ENCODE measurements at regions not wholly inside any gene's neighbourhood (a gene's known extent, or its start where the extent isn't known, plus 50 kb on each side); places are given as distances from the start of the nearest gene placed in this dataset.

DNA sequence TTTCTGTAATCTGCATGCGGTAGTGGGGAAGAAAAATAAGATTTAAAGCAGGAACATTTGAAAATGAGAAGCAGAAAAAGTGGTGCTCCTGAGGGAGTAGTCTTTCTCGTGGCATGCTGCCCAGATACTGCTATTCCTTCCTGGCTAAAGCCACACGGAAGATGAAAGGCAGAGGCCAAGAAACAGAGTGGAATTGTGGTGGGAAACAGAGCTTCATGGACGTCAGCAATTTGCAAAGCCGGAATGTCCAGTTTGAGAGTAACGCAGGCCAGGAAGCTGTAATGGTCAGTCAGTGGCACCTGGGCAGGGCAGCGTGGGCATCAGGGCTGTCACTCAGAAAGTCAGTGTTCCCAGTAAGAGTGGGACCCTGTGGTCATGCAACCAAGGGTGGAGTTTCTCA is 63.7 kb upstream of the FMR1 start:
- no peak for DNase-seq

DNA sequence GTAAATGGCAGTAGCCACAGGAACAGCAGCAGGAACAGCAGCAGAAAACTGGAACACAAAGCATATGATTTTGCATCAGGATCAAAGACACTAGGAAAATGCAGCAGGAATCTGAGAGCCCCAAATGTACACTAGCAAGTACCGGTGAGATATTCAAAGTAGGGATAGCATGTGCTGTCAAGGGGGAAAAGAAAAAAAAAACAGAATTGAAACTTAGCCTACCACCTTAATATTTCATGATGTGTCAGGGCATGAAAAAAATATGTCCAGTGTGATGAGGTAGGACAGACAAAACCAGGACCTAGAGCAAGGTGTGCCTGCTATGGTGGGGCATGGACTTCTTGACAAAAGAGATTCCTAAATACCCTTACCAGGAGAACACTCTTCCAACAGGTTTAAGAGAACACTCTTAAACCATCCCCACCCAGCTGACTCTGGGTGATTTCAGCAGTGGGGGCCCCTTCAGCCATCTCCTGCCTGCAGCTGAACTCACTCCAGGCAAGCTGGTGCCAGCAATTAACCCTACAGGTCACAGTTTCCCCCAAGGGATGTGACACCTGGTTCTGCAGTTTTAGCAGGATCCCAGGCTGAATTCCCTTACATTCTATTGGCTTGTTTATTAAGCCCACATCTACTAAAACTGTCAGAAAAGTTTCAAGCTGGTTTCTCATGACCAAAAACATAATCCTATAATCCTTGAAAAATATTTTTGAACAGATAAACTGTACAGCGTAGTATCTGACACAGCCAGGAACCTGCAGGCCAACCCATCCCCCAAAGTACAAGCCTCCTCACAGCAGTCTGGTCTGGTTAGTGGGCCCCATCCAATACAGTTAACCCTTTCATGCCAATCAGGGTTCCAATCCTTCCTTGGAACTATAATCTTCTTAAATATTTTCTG is 62.9 kb upstream of the FMR1 start:
- DNase-seq: no peak

DNA sequence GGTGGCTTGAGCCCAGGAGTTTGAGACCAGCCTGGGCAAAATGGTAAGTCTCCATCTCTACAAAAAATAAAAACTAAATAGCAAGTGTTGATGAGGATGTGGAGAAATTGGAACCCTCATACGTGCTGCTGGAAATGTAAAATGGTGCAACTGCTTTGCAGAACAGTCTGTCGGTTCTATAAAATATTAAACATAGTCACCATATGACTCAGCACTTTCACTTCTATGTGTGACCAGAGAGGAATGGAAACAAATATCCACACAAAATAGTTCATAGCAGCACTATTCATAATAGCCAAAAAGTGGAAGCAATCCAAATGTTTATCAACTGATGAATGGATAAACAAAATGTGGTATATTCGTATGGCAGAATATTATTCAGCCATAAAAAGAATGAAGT is 60.8 kb upstream of the FMR1 start:
- DNase-seq: no peak

DNA sequence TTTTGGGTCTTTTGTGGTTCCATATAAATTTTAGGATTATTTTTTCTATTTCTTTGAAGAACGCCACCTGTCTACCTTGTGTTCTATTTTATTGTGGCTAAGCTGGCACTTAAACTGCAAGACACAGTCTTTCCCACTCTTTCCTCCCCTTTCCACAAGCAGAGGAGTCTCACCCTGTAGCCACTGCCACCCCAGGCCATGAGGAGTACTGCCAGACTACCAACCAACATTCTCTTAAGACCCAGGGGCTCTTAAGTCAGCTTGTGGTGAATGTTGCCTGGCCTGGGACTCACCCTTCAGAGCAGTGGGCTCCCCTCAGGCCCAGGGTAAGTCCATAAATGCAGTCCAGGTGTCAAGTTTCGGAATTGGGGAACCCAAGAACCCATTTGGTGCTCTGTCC is 58.0 kb upstream of the FMR1 start:
- DNase-seq: no peak

DNA sequence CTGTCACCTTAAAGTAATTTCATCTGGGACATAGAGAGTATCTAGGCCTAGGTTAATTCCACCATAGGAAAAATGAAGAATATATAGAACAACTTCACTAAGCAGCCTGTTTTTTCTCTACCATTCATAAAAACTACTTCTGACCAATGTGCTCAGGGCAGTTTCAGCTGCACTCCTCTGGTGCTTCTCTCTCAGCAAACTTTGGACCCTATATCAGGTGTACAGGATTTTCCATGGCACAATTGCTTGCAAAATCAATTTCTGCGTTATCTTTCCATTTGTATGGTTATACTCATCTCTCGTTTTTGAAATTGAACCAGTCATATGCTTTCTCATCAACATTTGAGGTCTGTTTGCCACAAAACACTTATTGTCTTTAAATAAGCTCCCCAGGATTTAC is 52.1 kb upstream of the FMR1 start:
- DNase-seq: no peak

Measured in NCI-H69 (cell line).